SK-N-SH (cell line): ENCODE measurements at regions not wholly inside any gene's neighbourhood (a gene's known extent, or its start where the extent isn't known, plus 50 kb on each side); places are given as distances from the start of the nearest gene placed in this dataset.

Experiments
- CTCF ChIP-seq: fragments of 200-600 bp; sonication (generic); IDR thresholded peaks from 2 replicates; pipeline ENCODE4 v1.6.1; 2017; ENCODE audit warnings: antibody characterized with exemption, mild to moderate bottlenecking, moderate library complexity
- RAD21 ChIP-seq: IDR thresholded peaks from 2 replicates; pipeline ENCODE4 v1.6.1; 2012; ENCODE audit warnings: mild to moderate bottlenecking, low read length
- TEAD4 ChIP-seq: IDR thresholded peaks from 2 replicates; pipeline ENCODE4 v1.4.0; 2012; ENCODE audit warnings: mild to moderate bottlenecking, borderline replicate concordance; ENCODE audit not compliant: insufficient read depth

- TF ChIP-seq RAD21, result no peak
- no peak for TF ChIP-seq TEAD4
- TF ChIP-seq CTCF, result no peak
Measured at GRCh38 chr13:79905018-79905417, 424.1 kb downstream of the NDFIP2 start.
